Activated naive CD8-positive, alpha-beta T cell (primary cell): ENCODE measurements at regions not wholly inside any gene's neighbourhood (a gene's known extent, or its start where the extent isn't known, plus 50 kb on each side); places are given as distances from the start of the nearest gene placed in this dataset.
"Not testable (repeated sequence)": the region's sequence is repeated elsewhere in the genome, so short reads cannot be mapped to it uniquely, and the experiment has no call there.

ENCODE experiments used
- H3K27ac Mint-ChIP-seq: one replicate; pipeline ENCODE4 v1.8.0; 2021; ENCODE audit warnings: mixed read lengths
- H3K27me3 Mint-ChIP-seq: one replicate; pipeline ENCODE4 v1.8.0; 2021; ENCODE audit warnings: mixed read lengths
- H3K36me3 Mint-ChIP-seq: one replicate; pipeline ENCODE4 v1.8.0; 2021; ENCODE audit warnings: mixed read lengths
- H3K4me1 Mint-ChIP-seq: one replicate; pipeline ENCODE4 v1.8.0; 2021; ENCODE audit warnings: low read depth, mixed read lengths
- H3K4me3 Mint-ChIP-seq: one replicate; pipeline ENCODE4 v1.8.0; 2021; ENCODE audit warnings: mild to moderate bottlenecking, mixed read lengths
- H3K9me3 Mint-ChIP-seq: one replicate; pipeline ENCODE4 v1.8.0; 2021; ENCODE audit warnings: low read depth, mixed read lengths

DNA sequence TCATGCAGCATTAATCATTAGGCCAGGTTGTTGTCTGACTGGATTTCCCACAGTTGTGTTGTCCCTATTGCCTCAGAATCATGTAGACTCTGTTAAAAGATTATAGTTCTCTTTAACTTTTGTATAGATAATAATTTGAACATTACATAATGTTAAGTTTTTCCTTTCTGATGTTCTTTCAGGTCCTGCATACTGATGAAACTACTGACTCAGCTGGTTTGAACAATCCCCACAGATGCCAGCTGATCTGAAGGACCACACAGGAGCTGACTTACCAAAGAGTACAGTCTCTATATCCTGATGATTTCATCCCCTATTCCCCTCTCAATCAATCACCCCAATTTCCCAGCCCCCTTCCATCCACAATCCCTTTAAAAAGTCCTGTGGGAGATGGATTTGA is 341.2 kb upstream of the MGAT4C start:
- H3K4me1 Mint-ChIP-seq = no peaks in the 10 kb centered on the region
- H3K36me3 Mint-ChIP-seq = no peaks in the 10 kb centered on the region
- no peak overlapping the region for H3K27ac Mint-ChIP-seq
- H3K27me3 Mint-ChIP-seq = no peaks in the 10 kb centered on the region
- no peak overlapping the region for H3K4me3 Mint-ChIP-seq
- no peaks in the 10 kb centered on the region for H3K9me3 Mint-ChIP-seq

GRCh38 chr12:86590296-86590695 is 334.1 kb upstream of the MGAT4C start:
- Mint-ChIP-seq H3K36me3 (no peaks in the 10 kb centered on the region), H3K9me3 (no peaks in the 10 kb centered on the region), H3K4me3 (no peak overlapping the region), H3K27ac (no peak overlapping the region), H3K27me3 (no peaks in the 10 kb centered on the region), H3K4me1 (no peaks in the 10 kb centered on the region)

DNA sequence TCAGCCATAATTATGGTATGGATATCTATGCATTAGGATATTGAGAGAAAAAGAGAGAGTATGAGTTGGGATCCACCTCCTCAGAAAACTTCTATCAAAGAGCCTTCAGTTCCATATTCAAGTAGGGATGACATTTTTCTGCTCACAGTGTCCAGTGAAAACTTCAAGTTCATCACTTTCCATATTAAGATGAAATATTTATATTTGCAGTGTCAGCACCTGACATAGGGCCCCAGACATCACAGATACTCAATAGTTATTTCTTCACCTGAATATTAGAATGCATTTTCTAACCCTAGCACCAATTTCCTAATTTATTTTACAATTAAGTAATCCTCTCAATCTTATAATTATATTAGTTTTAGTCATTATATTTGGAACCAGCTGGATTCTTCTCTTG is 318.0 kb upstream of the MGAT4C start:
- H3K27me3 Mint-ChIP-seq = no peaks in the 10 kb centered on the region
- no peaks in the 10 kb centered on the region for H3K36me3 Mint-ChIP-seq
- no peak overlapping the region for H3K27ac Mint-ChIP-seq
- peaks cover 15% of the 10 kb centered on the region for H3K9me3 Mint-ChIP-seq
- H3K4me1 Mint-ChIP-seq = no peaks in the 10 kb centered on the region
- no peak overlapping the region for H3K4me3 Mint-ChIP-seq

DNA sequence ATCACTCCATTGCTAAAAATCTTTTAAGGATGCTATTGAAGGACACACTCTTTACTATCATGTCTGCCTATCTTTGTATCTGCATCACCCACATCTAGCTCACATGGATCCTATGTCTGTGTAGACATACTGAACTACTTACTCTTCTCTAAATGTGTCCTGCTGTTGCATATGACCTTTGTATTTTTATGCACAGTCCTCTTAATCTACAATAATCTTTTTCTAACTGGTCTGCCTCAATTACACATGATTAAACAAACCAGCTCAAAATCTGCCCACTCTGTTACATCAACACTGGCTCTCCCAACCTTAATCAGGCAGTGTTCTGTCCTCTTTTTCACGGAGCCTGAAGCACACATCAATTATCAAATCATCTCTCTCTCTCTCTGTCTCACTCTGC is 316.3 kb upstream of the MGAT4C start:
- H3K27ac Mint-ChIP-seq = no peak overlapping the region
- peaks cover 8% of the 10 kb centered on the region for H3K9me3 Mint-ChIP-seq
- H3K36me3 Mint-ChIP-seq = no peaks in the 10 kb centered on the region
- H3K4me3 Mint-ChIP-seq = no peak overlapping the region
- H3K4me1 Mint-ChIP-seq = no peaks in the 10 kb centered on the region
- H3K27me3 Mint-ChIP-seq = no peaks in the 10 kb centered on the region

DNA sequence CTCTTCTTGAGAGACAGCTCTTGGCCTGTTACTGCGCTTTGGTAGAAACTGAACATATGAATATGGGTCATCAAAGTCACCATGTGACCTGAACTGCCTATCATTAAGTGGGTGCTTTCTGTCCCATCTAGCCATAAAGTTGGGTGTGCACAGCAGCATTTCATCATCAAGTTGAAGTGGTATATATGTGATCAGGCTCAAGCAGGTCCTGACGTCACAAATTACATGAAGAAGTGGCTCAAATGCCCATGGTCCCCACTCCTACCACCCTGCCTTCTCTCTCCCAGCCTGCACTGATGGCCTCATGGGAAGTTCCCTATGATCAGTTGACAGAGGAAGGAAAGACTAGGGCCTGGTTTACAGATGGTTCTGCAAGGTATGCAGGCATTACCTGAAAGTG is 308.8 kb upstream of the MGAT4C start:
- Mint-ChIP-seq H3K27ac (no peak overlapping the region), H3K4me3 (no peak overlapping the region), H3K4me1 (no peaks in the 10 kb centered on the region), H3K36me3 (no peaks in the 10 kb centered on the region), H3K27me3 (no peaks in the 10 kb centered on the region), H3K9me3 (peaks cover 17% of the 10 kb centered on the region)

DNA sequence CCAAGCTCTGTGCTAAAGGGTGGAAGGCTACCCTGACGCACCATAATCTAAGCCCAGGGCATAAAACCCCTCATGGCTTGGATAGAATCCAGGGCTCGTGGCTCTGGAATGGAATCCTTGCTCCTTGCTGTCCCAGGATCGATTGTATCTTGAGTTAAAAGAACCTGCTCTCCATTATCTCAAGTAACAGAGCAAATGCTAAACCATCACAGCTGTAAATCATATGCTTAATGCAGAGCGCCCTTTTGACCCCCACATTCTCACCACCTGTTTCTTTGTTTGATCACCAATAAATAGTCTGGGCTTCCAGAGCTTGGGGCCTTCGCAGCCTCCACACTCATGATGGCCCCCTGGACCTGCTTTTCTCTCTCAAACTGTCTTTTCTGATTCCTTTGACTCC is 299.3 kb upstream of the MGAT4C start:
- not testable (repeated sequence) for H3K4me1 Mint-ChIP-seq, H3K27me3 Mint-ChIP-seq, H3K4me3 Mint-ChIP-seq, H3K36me3 Mint-ChIP-seq, H3K27ac Mint-ChIP-seq
- H3K9me3 Mint-ChIP-seq = peaks cover 18% of the 10 kb centered on the region

GRCh38 chr12:86551146-86551571 is 295.0 kb upstream of the MGAT4C start:
- H3K4me1 Mint-ChIP-seq = no peaks in the 10 kb centered on the region
- no peaks in the 10 kb centered on the region for H3K9me3 Mint-ChIP-seq
- H3K27ac Mint-ChIP-seq = no peak overlapping the region

DNA sequence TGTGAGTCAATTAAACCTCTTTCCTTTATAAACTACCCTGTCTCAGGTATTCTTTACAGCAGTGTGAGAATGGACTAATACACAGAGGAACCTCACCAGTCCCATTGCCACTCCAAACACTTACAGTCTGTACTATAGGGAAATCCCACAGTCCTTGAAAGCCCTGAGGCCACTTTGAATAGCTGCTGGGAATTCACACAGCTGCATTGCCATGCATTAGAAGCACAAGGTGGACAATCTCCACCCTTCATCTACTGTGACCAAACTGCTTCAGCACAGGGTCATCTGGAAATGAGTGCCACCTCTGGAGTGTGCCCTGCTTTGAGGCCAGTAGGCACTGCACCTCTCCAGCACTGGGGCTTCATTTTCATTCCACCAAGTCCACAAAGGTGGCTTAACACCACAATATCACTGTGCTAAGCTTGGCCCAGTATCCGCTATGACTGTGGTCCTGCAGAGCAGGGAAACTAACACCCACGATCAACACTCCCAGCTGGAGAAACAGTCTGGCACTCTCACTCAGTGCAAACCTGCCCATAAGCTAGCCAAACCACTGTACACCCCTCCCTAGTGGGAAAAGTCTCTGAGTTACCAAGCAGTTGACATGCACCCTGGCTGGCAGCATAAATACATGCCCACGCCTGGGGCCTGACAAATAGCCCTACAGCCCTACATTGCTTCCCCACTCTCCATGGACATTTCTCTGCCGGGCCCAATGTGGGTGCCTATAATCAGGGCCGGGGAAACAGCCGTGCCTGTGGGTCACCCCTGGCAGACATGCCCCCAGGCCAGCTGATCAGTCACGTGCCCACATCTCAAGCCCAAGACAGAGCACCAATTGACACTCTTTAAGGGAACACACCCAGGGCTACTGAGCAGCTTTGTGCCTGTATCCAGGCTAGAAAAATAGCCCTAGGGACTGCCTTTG is 294.3 kb upstream of the MGAT4C start:
- no peaks in the 10 kb centered on the region for H3K4me1 Mint-ChIP-seq
- no peaks in the 10 kb centered on the region for H3K36me3 Mint-ChIP-seq
- H3K27ac Mint-ChIP-seq = no peak overlapping the region
- no peaks in the 10 kb centered on the region for H3K27me3 Mint-ChIP-seq
- no peak overlapping the region for H3K4me3 Mint-ChIP-seq
- H3K9me3 Mint-ChIP-seq = no peaks in the 10 kb centered on the region

More at GRCh38 chr12:86551146-86551571, 295.0 kb upstream of the MGAT4C start:
- Mint-ChIP-seq H3K27me3 (no peaks in the 10 kb centered on the region), H3K4me3 (no peak overlapping the region), H3K36me3 (no peaks in the 10 kb centered on the region)

GRCh38 chr12:86543716-86544115 is 287.5 kb upstream of the MGAT4C start:
- H3K36me3 Mint-ChIP-seq = no peaks in the 10 kb centered on the region
- H3K27me3 Mint-ChIP-seq = no peaks in the 10 kb centered on the region
- no peaks in the 10 kb centered on the region for H3K9me3 Mint-ChIP-seq
- no peaks in the 10 kb centered on the region for H3K4me1 Mint-ChIP-seq
- no peak overlapping the region for H3K4me3 Mint-ChIP-seq
- H3K27ac Mint-ChIP-seq = no peak overlapping the region

DNA sequence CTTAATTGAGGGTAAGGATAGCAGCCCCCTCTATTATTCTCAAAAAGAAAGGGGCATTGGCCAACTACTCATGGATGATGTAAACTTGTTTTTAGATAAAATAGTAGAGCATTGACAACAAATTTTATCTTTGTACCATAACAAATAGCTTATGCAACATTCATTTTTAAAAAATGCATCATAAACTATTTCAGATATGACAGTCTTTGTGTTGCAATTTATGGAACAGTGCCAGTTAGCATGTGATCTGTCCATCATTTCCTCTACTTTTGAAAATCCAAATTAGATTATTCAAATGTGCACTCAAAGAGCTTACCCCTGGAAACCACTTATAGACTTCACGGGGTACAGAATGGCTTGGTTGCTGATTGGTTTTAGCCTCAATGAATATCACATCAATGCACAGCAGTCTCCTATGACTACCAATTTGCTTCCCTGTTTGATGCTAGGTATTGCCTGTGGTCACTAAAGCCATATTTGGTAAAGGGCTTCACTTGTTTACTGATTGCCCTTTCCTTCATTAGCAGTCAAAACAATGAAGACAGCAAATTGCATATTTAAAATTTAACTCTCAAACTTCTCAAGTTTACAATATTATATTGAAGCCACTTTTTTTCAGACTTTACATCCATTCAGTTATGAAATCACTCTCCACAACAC is 274.9 kb upstream of the MGAT4C start:
- Mint-ChIP-seq H3K27ac (no peak overlapping the region), H3K36me3 (no peaks in the 10 kb centered on the region), H3K27me3 (no peaks in the 10 kb centered on the region)

GRCh38 chr12:86526060-86526595 is 269.9 kb upstream of the MGAT4C start:
- H3K36me3 Mint-ChIP-seq = no peaks in the 10 kb centered on the region

More for the DNA sequence above, 274.9 kb upstream of the MGAT4C start:
- Mint-ChIP-seq H3K4me1 (no peaks in the 10 kb centered on the region), H3K4me3 (no peak overlapping the region), H3K9me3 (peaks cover 8% of the 10 kb centered on the region)

GRCh38 chr12:86523844-86524243 is 267.7 kb upstream of the MGAT4C start:
- Mint-ChIP-seq H3K36me3 (no peaks in the 10 kb centered on the region), H3K4me1 (no peaks in the 10 kb centered on the region), H3K27me3 (no peaks in the 10 kb centered on the region), H3K9me3 (peaks cover 25% of the 10 kb centered on the region), H3K27ac (no peak overlapping the region), H3K4me3 (no peak overlapping the region)

More at GRCh38 chr12:86526060-86526595, 269.9 kb upstream of the MGAT4C start:
- H3K9me3 Mint-ChIP-seq = peaks cover 31% of the 10 kb centered on the region
- no peak overlapping the region for H3K27ac Mint-ChIP-seq
- no peaks in the 10 kb centered on the region for H3K4me1 Mint-ChIP-seq
- H3K27me3 Mint-ChIP-seq = no peaks in the 10 kb centered on the region
- H3K4me3 Mint-ChIP-seq = no peak overlapping the region

GRCh38 chr12:86521870-86522269 is 265.7 kb upstream of the MGAT4C start:
- H3K9me3 Mint-ChIP-seq = peaks cover 23% of the 10 kb centered on the region
- H3K4me1 Mint-ChIP-seq = no peaks in the 10 kb centered on the region
- no peak overlapping the region for H3K4me3 Mint-ChIP-seq
- H3K27me3 Mint-ChIP-seq = no peaks in the 10 kb centered on the region
- no peaks in the 10 kb centered on the region for H3K36me3 Mint-ChIP-seq
- H3K27ac Mint-ChIP-seq = no peak overlapping the region

DNA sequence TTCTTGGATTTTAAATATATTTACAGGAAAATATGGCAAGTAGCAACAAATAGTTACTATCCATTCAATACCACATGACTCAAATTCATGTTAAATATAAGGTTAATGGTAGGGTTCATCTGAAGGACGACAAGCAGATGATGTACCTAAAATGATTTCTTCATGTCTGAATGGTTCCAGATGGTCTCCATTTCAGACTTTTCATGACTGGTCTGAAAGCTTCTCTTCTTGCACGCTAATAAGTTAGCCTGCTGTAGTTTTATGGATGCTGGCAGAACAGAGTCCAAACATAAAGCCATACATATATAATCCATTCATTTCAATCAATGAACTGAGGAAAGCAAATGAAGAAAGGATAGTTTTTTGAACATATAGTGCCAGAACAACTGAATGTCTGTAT is 257.0 kb upstream of the MGAT4C start:
- no peaks in the 10 kb centered on the region for H3K36me3 Mint-ChIP-seq
- H3K9me3 Mint-ChIP-seq = peaks cover 9% of the 10 kb centered on the region
- H3K4me3 Mint-ChIP-seq = no peak overlapping the region
- H3K27ac Mint-ChIP-seq = no peak overlapping the region
- H3K4me1 Mint-ChIP-seq = no peaks in the 10 kb centered on the region
- H3K27me3 Mint-ChIP-seq = no peaks in the 10 kb centered on the region

DNA sequence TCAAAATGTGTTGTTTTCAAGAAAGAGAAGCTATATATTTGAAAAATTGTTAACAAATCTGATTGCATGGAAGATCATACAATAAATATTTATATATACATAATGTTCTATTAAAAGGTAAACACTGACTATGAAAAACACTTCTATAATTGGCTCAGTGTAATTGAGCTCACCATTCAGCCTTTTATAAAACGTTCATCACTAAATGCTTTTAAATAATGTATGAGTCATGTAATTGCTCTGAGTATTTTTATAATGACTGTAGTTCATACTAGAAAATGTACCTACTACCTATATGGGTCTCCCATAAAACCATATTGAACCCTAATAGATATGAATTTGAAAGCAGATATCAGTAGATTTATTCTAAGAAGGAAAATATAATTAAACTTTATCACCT is 240.4 kb upstream of the MGAT4C start:
- H3K36me3 Mint-ChIP-seq = no peaks in the 10 kb centered on the region
- no peak overlapping the region for H3K4me3 Mint-ChIP-seq
- peaks cover 2% of the 10 kb centered on the region for H3K9me3 Mint-ChIP-seq
- no peak overlapping the region for H3K27ac Mint-ChIP-seq
- H3K4me1 Mint-ChIP-seq = no peaks in the 10 kb centered on the region
- no peaks in the 10 kb centered on the region for H3K27me3 Mint-ChIP-seq
